DMS79 (cell line): ENCODE measurements at regions not wholly inside any gene's neighbourhood (a gene's known extent, or its start where the extent isn't known, plus 50 kb on each side); places are given as distances from the start of the nearest gene placed in this dataset.

Experiments used
- DNase-seq: peaks from one replicate; lab custom pipeline; 2025; lab: John Stamatoyannopoulos, UW

DNA sequence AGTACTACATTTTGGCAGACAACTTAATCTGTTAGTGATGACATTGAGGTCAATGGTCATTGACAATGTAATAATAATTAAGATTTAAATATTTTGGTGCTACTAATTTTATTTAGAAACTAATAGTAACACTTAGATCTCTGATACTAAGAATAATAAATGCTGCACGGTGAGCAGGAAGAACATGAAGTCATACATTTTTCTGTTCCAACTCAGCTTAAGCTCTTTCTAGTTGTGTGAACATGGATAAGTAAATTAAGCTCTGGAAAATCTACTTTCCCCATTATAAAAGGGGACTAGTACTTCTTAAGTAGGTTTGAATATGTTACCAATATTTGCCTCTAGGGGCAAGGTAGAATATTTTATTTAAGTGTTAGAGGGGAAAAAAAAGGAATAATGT is 65.9 kb upstream of the MEOX2 start:
- DNase-seq, result no peak

DNA sequence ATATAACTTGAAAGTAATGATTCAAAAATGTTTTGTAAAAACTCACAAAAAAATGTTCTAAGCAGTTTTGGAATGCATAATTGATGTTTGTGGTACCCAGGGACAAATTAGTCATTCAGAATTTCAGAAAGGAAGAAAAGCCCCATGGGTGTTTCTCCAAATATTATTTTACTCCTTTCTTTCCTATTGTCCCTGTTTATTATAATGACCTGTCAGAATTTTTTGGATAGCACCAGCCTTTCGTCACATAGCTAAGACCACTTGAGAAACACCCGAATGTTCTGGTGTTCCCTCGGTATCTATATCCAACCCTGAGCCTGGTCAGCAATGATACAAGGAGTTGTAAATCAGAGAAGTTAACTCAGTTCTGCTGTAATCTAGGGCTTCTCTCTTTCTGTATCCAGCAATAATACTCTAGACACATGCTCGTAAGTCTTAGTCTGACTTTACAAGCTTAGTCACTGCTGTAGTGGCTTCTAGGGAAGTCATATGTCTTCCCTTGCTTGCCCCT is 64.8 kb upstream of the MEOX2 start:
- DNase-seq, result no peak

DNA sequence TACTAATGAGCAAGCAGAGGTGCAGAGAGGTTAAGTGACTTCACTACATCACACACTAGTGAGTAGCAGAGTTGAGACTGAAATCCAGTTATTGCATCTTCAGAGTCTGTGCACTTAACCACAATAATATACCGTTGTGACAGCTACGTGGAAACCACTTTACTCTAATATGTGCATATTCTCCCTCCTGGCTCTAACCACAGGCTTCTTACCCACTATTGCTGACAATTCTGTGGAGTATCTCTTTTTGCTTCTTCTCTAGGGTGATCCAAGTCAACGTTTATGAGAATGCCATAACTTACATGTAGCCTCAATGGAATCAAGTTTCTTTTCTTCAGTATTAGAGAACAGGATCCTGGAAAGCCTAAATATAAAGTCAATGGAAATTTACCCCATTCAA is 64.2 kb upstream of the MEOX2 start:
- no peak for DNase-seq

DNA sequence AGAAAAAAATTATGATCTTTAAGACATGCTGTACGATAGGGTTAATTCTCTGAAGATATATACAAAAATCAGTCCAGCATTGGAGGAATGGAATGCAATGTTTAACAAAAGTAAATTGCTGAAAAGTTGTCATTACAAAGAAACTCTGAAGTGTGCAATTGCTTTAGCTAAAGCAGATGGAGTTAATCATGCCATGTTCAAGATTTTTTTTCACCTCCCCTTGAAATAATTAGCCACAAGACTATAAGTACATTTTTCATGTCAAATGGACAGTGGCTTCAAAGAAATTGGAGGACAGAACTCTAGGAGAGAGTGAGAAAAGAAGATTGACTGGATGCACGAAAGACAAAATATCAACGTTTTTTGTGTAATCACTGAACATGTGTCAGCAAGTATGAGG is 63.1 kb upstream of the MEOX2 start:
- DNase-seq, result no peak

- no peak for DNase-seq
Measured at GRCh38 chr7:15747712-15748111, 61.2 kb upstream of the MEOX2 start.

DNA sequence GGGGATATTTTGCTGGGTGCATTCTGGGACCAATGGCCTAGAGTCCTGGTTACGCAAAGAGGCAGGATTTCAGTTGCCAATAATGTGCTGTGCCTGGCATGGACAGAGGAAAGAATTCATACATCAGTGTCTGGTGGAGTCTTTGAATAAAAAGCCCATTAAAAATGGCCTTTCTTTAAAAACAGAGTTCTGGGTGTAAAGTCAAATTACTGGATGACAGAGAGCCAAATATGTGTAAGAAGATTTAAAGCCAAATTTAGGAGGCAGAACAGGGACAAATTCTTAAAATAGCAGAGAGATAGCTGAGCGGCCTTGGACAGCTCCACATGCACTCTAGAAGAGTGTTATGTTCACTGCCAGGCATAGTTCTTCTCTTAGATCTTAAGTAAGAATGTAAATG is 60.8 kb upstream of the MEOX2 start:
- no peak for DNase-seq

DNA sequence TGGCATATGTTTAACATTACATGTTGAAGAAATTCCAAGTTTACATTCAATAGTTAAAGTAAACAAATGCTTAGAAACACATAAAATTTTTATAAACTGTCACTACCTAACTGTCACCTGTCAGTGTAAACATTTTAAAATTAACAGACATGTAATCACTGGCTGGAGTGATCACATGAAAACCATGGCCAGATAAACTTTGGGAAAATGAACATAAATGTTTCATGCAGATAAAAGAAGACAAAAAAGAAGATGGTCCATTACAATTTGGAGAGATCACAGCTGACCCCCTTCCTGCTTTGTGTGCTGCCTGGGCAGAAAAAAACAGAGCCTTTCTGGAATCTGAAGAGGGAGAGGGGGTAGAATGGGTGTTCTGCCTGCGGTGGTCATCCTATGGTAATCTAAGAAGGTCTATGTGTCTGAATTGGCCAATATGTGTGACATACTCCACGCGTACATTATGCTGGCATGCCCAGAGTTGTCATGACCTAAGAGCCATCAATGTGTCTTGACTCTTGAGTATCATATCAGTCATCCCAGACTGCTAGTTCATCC is 57.5 kb upstream of the MEOX2 start:
- no peak for DNase-seq

DNA sequence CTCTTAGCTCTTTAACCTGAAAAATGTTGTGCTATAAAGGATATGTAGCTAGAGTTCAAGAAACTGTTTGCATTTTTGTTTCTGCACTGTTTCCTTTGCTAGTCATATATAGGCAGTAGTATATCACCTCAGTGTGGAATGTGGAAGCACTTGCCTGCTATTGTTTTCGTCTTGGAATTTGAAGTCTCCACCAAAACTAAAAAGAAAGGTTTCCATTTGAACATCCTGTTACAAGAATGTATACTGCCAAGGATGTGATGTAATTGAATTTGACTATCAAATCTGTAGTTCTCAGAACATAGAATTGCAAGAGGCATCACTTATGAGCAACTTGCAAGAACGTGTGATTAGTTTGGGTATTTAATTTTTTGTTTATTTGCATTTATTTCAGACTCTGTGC is 51.1 kb upstream of the MEOX2 start:
- no peak for DNase-seq
